HG03135 (cell line): ENCODE measurements at regions not wholly inside any gene's neighbourhood (a gene's known extent, or its start where the extent isn't known, plus 50 kb on each side); places are given as distances from the start of the nearest gene placed in this dataset.

Experiments used
- ATAC-seq: cut with Tn5 transposase; IDR thresholded peaks from one replicate; pipeline ENCODE4 v1.9.1; 2021; ENCODE audit warnings: mild to moderate bottlenecking, moderate library complexity; ENCODE audit not compliant: unreplicated experiment

DNA sequence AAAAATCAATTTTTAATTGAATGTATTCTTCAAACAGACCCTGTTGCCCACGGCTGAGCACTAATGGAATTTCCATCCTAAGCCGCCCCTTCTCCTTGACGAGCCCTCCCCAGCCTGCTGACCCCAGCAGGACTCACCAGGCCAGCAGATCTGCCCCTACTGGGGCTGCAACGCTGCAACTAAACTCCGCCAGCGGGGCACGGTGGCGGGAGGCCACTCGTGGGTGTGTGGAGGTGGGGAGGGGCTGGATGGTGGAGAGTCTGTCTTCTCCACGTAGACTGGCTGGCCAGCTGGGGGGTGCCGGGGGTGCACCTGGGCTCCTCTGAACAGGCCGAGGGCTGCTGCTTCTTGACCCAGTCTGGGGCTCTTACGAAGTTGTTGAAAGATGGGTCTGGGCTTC, 67.8 kb downstream of the ENGASE start:
- no peak for ATAC-seq

GRCh38 chr17:79141578-79142355, 67.1 kb downstream of the ENGASE start:
- ATAC-seq, result no peak

DNA sequence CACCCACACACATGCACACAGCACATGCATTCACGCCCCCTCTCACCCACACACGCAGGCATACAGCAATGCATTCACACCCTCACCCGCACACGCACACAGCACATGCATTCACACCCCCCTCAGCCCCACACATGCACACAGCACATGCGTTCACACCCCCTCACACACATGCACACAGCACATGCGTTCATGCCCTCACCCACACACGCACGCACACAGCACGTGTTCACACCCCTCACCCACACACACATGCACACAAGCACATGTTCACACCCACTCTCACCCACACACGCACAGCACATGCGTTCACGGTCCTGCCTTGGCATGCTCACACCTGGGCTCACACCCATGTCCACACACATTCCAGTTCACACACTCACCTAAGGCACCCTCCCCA, 64.2 kb downstream of the ENGASE start:
- ATAC-seq, result no peak

- no peak for ATAC-seq
Observed at GRCh38 chr17:79137789-79138165, 63.2 kb downstream of the ENGASE start.

DNA sequence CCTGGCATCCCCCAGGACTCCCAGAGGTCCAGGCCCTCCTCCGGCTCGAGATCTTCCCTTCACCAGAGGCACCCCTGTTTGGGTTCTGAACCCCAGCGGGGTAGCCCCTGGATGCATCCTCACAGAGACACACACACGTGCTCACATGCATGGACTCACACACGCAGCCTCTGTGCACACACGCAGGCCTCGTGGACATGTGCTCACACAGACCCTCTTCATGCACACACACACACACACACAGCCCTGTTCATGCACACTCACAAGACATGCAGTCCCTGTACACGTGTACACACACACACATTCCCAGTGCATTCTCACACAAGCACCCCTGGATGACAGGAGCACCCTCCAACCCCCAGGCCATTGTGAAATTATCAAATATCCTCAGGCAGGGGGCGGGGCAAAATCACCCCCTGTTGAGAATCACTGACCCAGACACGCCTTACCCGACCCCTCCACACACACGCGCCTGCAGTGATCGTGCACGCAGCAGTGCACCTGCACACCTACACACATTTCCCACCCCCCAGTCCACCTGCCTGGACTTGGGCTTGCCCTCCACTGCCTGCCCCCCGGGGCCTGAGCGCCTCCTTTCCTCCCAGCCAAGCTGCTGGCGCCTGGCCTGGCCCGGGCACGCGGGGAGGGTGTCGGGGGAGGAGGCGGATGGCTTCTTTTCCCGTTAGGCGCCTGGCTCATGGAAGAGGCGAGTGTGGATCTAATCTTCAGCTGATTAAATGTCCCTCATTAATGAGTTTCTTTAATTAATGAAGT, 62.6 kb downstream of the ENGASE start:
- no peak for ATAC-seq

GRCh38 chr17:79136596-79136995, 62.0 kb downstream of the ENGASE start:
- no peak for ATAC-seq
